A549 (cell line): ENCODE measurements at regions not wholly inside any gene's neighbourhood (a gene's known extent, or its start where the extent isn't known, plus 50 kb on each side); places are given as distances from the start of the nearest gene placed in this dataset.

Source experiments
- ATAC-seq, 2 experiments: fragments of 200-7000 bp in 1 of 2; fragments of >200 bp in 1 of 2; cut with Nextera tagmentation in 1 of 2; cut with Tn5 transposase in 1 of 2; 3 replicates each; pipeline versions ENCODE4 v1.8.0 to v1.9.1; 2018 to 2020; ENCODE audit warnings: mild to moderate bottlenecking in 1 of 2, moderate library complexity in 1 of 2
- CTCF ChIA-PET: fragments of 300-600 bp; sonication (Branson Sonifier 250); formaldehyde crosslinking; extraction: SDS; loops from one replicate; lab custom pipeline; 2021; ENCODE audit warnings: antibody characterized with exemption, inconsistent platforms; lab: Yijun Ruan, JAX
- POLR2A ChIA-PET: fragments of 350-600 bp; formaldehyde crosslinking; extraction: SDS; loops from one replicate; lab custom pipeline; 2021; ENCODE audit warnings: antibody characterized with exemption, inconsistent platforms; lab: Yijun Ruan, JAX
- DNase-seq, 2 experiments: peaks; one replicate each; pipeline versions ENCODE4 v3.0.0 to v3.0.0-alpha.2; 2011 to 2016; ENCODE audit warnings: low read depth in 1 of 2, low spot score in 1 of 2
- FAIRE-seq: peaks from 2 replicates; lab custom pipeline; 2011; peaks lifted over from hg19 to GRCh38; lab: Jason Lieb, UNC
- H3K27ac ChIP-seq, 2 experiments: fragments of >200 bp; sonication (Bioruptor Twin); formaldehyde crosslinking; 3 replicates each; pipeline ENCODE4 v1.5.1; 2016 to 2017
- H3K4me1 ChIP-seq: fragments of >200 bp; sonication (Bioruptor Twin); formaldehyde crosslinking; 3 replicates; pipeline ENCODE4 v1.6.1; 2016
- H3K4me2 ChIP-seq: fragments of >200 bp; sonication (Bioruptor Twin); formaldehyde crosslinking; 3 replicates; pipeline ENCODE4 v1.6.1; 2016
- H3K4me3 ChIP-seq: fragments of >200 bp; sonication (Bioruptor Twin); formaldehyde crosslinking; 3 replicates; pipeline ENCODE4 v1.5.1; 2016
- H3K9me3 ChIP-seq: fragments of >200 bp; sonication (Bioruptor Twin); formaldehyde crosslinking; 3 replicates; pipeline ENCODE4 v1.6.1; 2016
- BHLHE40 ChIP-seq: IDR thresholded peaks from 2 replicates; pipeline ENCODE4 v1.6.1; 2012; ENCODE audit warnings: low read depth, low read length, inconsistent platforms
- CBX2 ChIP-seq: fragments of 200-600 bp; sonication (generic); IDR thresholded peaks from 2 replicates; pipeline ENCODE4 v1.6.1; 2016; ENCODE audit warnings: low read depth, mild to moderate bottlenecking, borderline replicate concordance
- CBX8 ChIP-seq: fragments of 200-600 bp; sonication (generic); IDR thresholded peaks from 2 replicates; pipeline ENCODE4 v1.6.1; 2016
- CEBPB ChIP-seq, 2 experiments: fragments of >200 bp in 1 of 2; sonication (Bioruptor Twin) in 1 of 2; formaldehyde crosslinking in 1 of 2; IDR thresholded peaks; 2 replicates each; pipeline ENCODE4 v1.6.1; 2012 to 2016
- CHD4 ChIP-seq: fragments of 200-600 bp; sonication (generic); IDR thresholded peaks from 2 replicates; pipeline ENCODE4 v1.6.1; 2016; ENCODE audit warnings: antibody characterized with exemption, mild to moderate bottlenecking, borderline replicate concordance
- EHF ChIP-seq: fragments of 250-450 bp; sonication (Bioruptor Pico); IDR thresholded peaks from 2 replicates; pipeline ENCODE4 v1.5.0; 2020; ENCODE audit warnings: mild to moderate bottlenecking
- EHMT2 ChIP-seq: fragments of 200-600 bp; sonication (generic); IDR thresholded peaks from 2 replicates; pipeline ENCODE4 v1.6.1; 2016; ENCODE audit warnings: antibody characterized with exemption, low read depth, mild to moderate bottlenecking, moderate library complexity
- EP300 ChIP-seq, 2 experiments: fragments of >200 bp; sonication (Bioruptor Twin); formaldehyde crosslinking; IDR thresholded peaks; 2 replicates in 1 of 2; 3 replicates in 1 of 2; pipeline ENCODE4 v1.6.1; 2016 to 2017
- FOXS1 ChIP-seq: fragments of 250-450 bp; sonication (Bioruptor Pico); IDR thresholded peaks from 2 replicates; pipeline ENCODE4 v1.5.0; 2020; ENCODE audit warnings: mild to moderate bottlenecking, moderate library complexity
- HDAC2 ChIP-seq: fragments of 200-600 bp; sonication (generic); IDR thresholded peaks from 2 replicates; pipeline ENCODE4 v1.6.1; 2016
- HEYL ChIP-seq: fragments of 250-450 bp; sonication (Bioruptor Pico); IDR thresholded peaks from 2 replicates; pipeline ENCODE4 v1.8.0; 2021; ENCODE audit warnings: mild to moderate bottlenecking, moderate library complexity
- HOXA7 ChIP-seq: fragments of 250-450 bp; sonication (Bioruptor Pico); IDR thresholded peaks from 2 replicates; pipeline ENCODE4 v1.5.0; 2020; ENCODE audit warnings: mild to moderate bottlenecking, moderate library complexity
- HOXB13 ChIP-seq: fragments of 250-450 bp; sonication (Bioruptor Pico); IDR thresholded peaks from 2 replicates; pipeline ENCODE4 v1.5.0; 2020; ENCODE audit warnings: low read depth, mild to moderate bottlenecking, moderate library complexity
- JUN ChIP-seq, 2 experiments: fragments of >200 bp; sonication (Bioruptor Twin); formaldehyde crosslinking; IDR thresholded peaks; 2 replicates in 1 of 2; 3 replicates in 1 of 2; pipeline ENCODE4 v1.6.1; 2016 to 2017
- JUNB ChIP-seq: fragments of >200 bp; sonication (Bioruptor Twin); formaldehyde crosslinking; IDR thresholded peaks from 2 replicates; pipeline ENCODE4 v1.6.1; 2016
- KDM5A ChIP-seq: fragments of 200-600 bp; sonication (generic); IDR thresholded peaks from 2 replicates; pipeline ENCODE4 v1.6.1; 2016; ENCODE audit warnings: antibody characterized with exemption, mild to moderate bottlenecking
- MAZ ChIP-seq: fragments of 150-350 bp; IDR thresholded peaks from 2 replicates; pipeline ENCODE4 v1.6.1; 2014; ENCODE audit warnings: antibody characterized with exemption, low read depth, low read length, borderline replicate concordance
- MYC ChIP-seq: IDR thresholded peaks from 2 replicates; pipeline ENCODE4 v1.6.1; 2012; ENCODE audit warnings: mild to moderate bottlenecking, inconsistent platforms, low read length, improper control_type of control experiment, borderline replicate concordance
- NPAS2 ChIP-seq: fragments of 250-450 bp; sonication (Bioruptor Pico); IDR thresholded peaks from 2 replicates; pipeline ENCODE4 v1.8.0; 2022; ENCODE audit warnings: mild to moderate bottlenecking, moderate library complexity, borderline replicate concordance
- NR3C1 ChIP-seq: fragments of >200 bp; sonication (Bioruptor Twin); formaldehyde crosslinking; IDR thresholded peaks from 3 replicates; pipeline ENCODE4 v1.6.1; 2017
- POLR2A ChIP-seq: IDR thresholded peaks from 2 replicates; pipeline ENCODE4 v1.6.1; 2012; ENCODE audit warnings: mild to moderate bottlenecking, low read length
- POLR2AphosphoS2 ChIP-seq: conservative IDR thresholded peaks from 2 replicates; pipeline ENCODE4 v1.6.1; 2012; ENCODE audit warnings: low read length, improper control_type of control experiment, inconsistent platforms
- RFX5 ChIP-seq: fragments of 450-650 bp; IDR thresholded peaks from 2 replicates; pipeline ENCODE4 v1.7.1; 2014; ENCODE audit warnings: antibody characterized with exemption, mild to moderate bottlenecking, moderate library complexity
- TP53 ChIP-seq: fragments of 250-450 bp; sonication (Bioruptor Pico); IDR thresholded peaks from 2 replicates; pipeline ENCODE4 v1.5.0; 2021; ENCODE audit warnings: mild to moderate bottlenecking, moderate library complexity
- ZSCAN20 ChIP-seq: fragments of 250-450 bp; sonication (Bioruptor Pico); IDR thresholded peaks from 2 replicates; pipeline ENCODE4 v1.8.0; 2022; ENCODE audit warnings: mild to moderate bottlenecking, moderate library complexity
- WGBS: methylation state at CpG from one replicate; pipeline ENCODE4 v1.1.6; 2017; ENCODE audit errors: missing lambda C conversion rate; 5-methylcytosine and 5-hydroxymethylcytosine counted together
- TF ChIP-seq, protein P1 (sequence below): IDR thresholded peaks from 2 replicates; pipeline ENCODE4 v1.6.1; 2012
- TF ChIP-seq, protein P2 (sequence below): fragments of >200 bp; sonication (Bioruptor Twin); formaldehyde crosslinking; IDR thresholded peaks from 3 replicates; pipeline ENCODE4 v1.6.1; 2016
- TF ChIP-seq, protein P3 (sequence below): IDR thresholded peaks from 2 replicates; pipeline ENCODE4 v1.6.1; 2012
- TF ChIP-seq, protein P4 (sequence below): fragments of 250-450 bp; sonication (Bioruptor Pico); IDR thresholded peaks from 2 replicates; pipeline ENCODE4 v1.5.0; 2020; ENCODE audit warnings: low read depth, mild to moderate bottlenecking, moderate library complexity

- TF ChIP-seq, protein P1, sequence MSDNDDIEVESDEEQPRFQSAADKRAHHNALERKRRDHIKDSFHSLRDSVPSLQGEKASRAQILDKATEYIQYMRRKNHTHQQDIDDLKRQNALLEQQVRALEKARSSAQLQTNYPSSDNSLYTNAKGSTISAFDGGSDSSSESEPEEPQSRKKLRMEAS = no peak
- TF ChIP-seq HDAC2 = no peak
- TF ChIP-seq POLR2A = no peak
- TF ChIP-seq CHD4 = no peak
- TF ChIP-seq EHMT2 = no peak
- no peak for TF ChIP-seq NR3C1
- no peak for TF ChIP-seq HOXA7
- TF ChIP-seq EHF = no peak
- TF ChIP-seq, all 56 proteins: peak for 0
- Histone ChIP-seq H3K4me2 (no peak overlapping the region), H3K9me3 (no peaks in the 10 kb centered on the region), H3K27ac (no peak overlapping the region), H3K4me3 (no peak overlapping the region), H3K4me1 (no peaks in the 10 kb centered on the region)
- CTCF ChIA-PET = no interaction called here
- DNase-seq (no peak), ATAC-seq (no peak), FAIRE-seq (no peak)
- POLR2A ChIA-PET = no interaction called here
- WGBS = 52% methylated on average over 5 of the region's 5 CpGs
Observed at GRCh38 chr4:127425851-127426250, 206.9 kb upstream of the INTU start.

DNA sequence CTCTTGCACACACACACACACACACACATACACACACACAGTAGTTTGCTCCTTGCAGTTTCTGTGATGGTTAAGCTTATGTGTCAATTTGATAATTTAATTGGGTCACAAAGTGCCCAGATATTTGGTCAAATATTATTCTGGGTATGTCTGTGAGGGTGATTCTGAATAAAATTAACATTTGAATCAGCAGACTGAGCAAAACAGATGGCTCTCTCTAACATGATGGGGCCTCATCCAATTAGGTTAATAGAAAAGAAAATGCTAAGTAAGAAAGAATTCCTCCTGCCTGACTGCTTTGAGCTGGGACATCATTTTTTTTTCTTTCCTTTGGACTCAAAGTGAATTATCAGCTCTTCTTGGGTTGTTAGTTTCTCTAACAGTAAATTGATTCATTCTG is 191.2 kb upstream of the INTU start:
- Histone ChIP-seq H3K4me3 (no peak overlapping the region), H3K4me2 (no peak overlapping the region), H3K27ac (no peak overlapping the region), H3K4me1 (no peaks in the 10 kb centered on the region), H3K9me3 (no peaks in the 10 kb centered on the region)
- ATAC-seq (no peak), DNase-seq (no peak), FAIRE-seq (no peak)
- ChIA-PET CTCF (no interaction called here), POLR2A (no interaction called here)
- TF ChIP-seq MYC (no peak), HOXA7 (no peak), BHLHE40 (no peak), NPAS2 (no peak), HDAC2 (no peak), POLR2AphosphoS2 (no peak), JUN (IDR thresholded peaks at IDR 0.05) (no peak), POLR2A (no peak), TP53 (no peak), CBX2 (no peak), EHMT2 (no peak), CBX8 (no peak), MAZ (no peak), HOXB13 (CRISPR knock-in tag) (no peak), HEYL (CRISPR knock-in tag) (no peak), CEBPB (IDR thresholded peaks at IDR 0.05) (no peak)
- TF ChIP-seq, protein P2, sequence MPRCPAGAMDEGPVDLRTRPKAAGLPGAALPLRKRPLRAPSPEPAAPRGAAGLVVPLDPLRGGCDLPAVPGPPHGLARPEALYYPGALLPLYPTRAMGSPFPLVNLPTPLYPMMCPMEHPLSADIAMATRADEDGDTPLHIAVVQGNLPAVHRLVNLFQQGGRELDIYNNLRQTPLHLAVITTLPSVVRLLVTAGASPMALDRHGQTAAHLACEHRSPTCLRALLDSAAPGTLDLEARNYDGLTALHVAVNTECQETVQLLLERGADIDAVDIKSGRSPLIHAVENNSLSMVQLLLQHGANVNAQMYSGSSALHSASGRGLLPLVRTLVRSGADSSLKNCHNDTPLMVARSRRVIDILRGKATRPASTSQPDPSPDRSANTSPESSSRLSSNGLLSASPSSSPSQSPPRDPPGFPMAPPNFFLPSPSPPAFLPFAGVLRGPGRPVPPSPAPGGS = no peak
- TF ChIP-seq, protein P3, sequence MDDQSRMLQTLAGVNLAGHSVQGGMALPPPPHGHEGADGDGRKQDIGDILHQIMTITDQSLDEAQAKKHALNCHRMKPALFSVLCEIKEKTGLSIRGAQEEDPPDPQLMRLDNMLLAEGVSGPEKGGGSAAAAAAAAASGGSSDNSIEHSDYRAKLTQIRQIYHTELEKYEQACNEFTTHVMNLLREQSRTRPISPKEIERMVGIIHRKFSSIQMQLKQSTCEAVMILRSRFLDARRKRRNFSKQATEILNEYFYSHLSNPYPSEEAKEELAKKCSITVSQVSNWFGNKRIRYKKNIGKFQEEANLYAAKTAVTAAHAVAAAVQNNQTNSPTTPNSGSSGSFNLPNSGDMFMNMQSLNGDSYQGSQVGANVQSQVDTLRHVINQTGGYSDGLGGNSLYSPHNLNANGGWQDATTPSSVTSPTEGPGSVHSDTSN = no peak
- TF ChIP-seq, protein P4, sequence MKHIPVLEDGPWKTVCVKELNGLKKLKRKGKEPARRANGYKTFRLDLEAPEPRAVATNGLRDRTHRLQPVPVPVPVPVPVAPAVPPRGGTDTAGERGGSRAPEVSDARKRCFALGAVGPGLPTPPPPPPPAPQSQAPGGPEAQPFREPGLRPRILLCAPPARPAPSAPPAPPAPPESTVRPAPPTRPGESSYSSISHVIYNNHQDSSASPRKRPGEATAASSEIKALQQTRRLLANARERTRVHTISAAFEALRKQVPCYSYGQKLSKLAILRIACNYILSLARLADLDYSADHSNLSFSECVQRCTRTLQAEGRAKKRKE (CRISPR knock-in tag) = no peak

- H3K4me2 ChIP-seq = no peak overlapping the region
- FAIRE-seq = no peak
- no peak for ATAC-seq
- H3K4me3 ChIP-seq = no peak overlapping the region
- DNase-seq = no peak
- ChIA-PET CTCF (no interaction called here), POLR2A (no interaction called here)
- TF ChIP-seq EP300 (IDR thresholded peaks at IDR 0.05) (no peak), FOXS1 (CRISPR knock-in tag) (no peak), EHF (no peak), ZSCAN20 (CRISPR knock-in tag) (no peak), KDM5A (no peak), CBX8 (no peak), RFX5 (no peak), POLR2AphosphoS2 (no peak), JUNB (no peak)
- no peaks in the 10 kb centered on the region for H3K9me3 ChIP-seq
- no peak overlapping the region for H3K27ac ChIP-seq
- 8% methylated on average over 3 of the region's 3 CpGs for WGBS
- no peaks in the 10 kb centered on the region for H3K4me1 ChIP-seq
Observed at GRCh38 chr4:127445471-127445870, 187.3 kb upstream of the INTU start.
